HG03460 (cell line): ENCODE measurements at regions not wholly inside any gene's neighbourhood (a gene's known extent, or its start where the extent isn't known, plus 50 kb on each side); places are given as distances from the start of the nearest gene placed in this dataset.
"Not testable (repeated sequence)": the region's sequence is repeated elsewhere in the genome, so short reads cannot be mapped to it uniquely, and the experiment has no call there.

ENCODE experiments used
- ATAC-seq: cut with Tn5 transposase; IDR thresholded peaks from one replicate; pipeline ENCODE4 v1.9.1; 2021; ENCODE audit not compliant: unreplicated experiment

DNA sequence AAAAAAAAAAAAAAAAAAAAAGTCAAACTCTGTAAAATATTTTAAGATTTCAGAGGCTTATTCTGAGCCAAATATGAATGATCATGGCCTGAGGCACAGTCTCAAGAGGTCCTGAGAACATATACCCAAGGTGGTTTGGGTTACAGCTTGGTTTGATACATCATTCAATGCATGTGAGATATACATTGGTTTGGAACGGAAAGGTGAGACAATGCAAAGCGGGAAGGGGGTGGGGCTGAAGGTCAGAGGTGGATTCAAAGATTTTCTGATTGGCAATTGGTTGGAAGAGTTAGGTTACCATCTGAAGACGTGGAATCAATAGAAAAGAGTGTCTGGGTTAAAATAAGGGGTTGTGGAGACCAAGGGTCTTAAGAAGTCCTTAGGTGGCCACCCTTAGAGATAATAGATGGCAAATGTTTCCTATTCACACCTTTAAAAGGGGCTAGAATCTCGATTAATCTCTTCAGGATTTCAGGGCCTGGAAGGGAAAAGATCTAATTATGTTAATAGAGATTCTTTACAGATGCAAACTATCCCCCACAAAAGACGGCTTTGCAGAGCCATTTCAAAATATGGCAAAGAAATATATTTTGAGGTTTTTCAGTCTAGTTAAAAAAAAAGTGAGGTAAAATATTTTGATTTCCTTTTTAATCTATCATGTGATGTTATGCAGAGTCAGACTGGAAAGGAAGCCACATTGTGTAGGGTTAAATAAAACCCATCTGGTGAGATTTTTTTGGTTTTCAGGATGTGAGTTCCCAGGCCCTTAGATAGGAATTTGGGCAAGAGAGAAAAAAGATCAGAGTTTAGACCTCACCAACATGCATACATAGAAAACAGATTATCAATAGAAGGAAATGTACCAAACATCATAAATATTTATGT lies 173.8 kb upstream of the CNOT2 start:
- no peak for ATAC-seq

DNA sequence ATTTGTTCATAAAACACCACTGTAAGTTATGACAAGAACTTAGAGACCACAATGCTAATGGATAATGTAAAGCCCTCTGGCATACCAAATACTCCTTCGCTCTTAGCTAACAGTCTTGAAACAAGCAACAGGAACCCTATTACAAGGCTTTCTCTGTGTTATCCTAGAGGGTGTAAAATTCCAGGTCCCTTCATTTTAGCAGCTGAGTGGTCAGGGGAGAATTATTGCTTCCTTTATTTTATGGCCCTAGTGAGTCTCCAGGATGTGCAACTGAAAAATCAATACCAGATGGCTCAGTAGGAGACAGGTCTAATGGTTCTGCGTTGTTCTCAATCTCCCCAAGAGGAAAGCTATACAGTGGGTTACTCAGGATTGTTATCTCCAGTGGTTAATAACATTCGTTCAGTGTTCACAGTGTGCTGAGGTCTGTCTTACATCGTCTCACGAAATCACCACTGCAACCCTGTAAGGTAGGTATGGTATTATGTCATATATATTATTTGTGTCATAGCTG lies 172.7 kb upstream of the CNOT2 start:
- no peak for ATAC-seq

- no peak for ATAC-seq
Measured at GRCh38 chr12:70074510-70074909, 168.7 kb upstream of the CNOT2 start.

- no peak for ATAC-seq
Measured at GRCh38 chr12:70077441-70077840, 165.8 kb upstream of the CNOT2 start.

- no peak for ATAC-seq
Measured at GRCh38 chr12:70078161-70078560, 165.1 kb upstream of the CNOT2 start.

DNA sequence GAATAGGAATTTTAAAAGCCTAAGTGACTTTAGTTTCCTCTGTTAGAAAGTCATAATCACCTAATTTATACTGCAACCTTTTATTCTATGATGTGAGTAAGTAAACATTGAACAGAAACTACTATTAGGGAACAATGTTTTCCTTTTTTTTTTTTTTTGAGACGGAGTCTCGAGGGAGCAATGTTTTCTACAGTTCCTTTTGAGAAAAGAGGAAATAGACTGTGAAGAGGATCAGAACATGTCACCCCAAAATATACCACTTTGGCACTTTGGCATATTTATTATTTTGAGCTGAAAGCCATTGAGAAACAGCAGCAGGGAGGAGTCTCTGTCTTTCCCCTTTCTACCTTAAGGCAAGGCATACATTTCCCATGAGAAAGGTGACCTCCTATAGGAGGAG lies 162.7 kb upstream of the CNOT2 start:
- ATAC-seq: no peak

- ATAC-seq: no peak
Measured at GRCh38 chr12:70082997-70083676, 160.1 kb upstream of the CNOT2 start.

DNA sequence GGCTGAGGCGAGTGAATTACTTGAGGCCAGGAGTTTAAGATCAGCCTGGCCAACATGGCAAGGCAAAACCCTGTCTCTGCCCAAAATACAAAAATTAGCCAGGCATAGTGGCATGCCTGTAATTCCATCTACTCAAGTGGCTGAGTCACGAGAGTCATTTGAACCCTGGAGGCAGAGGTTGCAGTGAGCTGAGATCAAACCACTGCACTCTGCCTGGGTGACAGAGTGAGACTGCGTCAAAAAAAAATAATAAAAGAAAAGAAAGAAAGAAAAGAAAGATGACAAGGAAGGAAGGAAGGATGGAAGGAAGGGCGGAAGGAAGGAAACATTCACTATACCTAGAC lies 159.6 kb upstream of the CNOT2 start:
- no peak for ATAC-seq

- not testable (repeated sequence) for ATAC-seq
Measured at GRCh38 chr12:70086372-70086771, 156.9 kb upstream of the CNOT2 start.

- ATAC-seq: no peak
Measured at GRCh38 chr12:70091021-70091521, 152.2 kb upstream of the CNOT2 start.

DNA sequence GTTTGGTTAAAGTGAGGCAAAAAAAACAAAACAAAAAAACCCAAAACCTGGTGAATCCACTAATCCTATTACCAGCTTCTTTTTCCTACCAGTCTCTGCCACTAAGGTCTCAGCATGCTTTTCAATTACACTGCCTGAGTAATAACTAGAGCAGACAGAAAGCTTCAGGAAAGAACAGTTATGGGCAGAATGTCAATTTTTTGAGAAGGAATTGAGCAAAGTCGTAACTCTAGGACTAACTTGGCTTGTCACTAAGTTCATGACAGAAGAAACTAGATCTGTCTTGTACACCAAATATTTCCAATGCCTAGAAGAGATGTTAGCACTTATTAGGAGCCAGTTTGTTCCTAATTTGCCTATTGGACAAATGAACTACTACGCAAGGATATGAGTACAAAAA lies 148.8 kb upstream of the CNOT2 start:
- ATAC-seq: no peak

- no peak for ATAC-seq
Measured at GRCh38 chr12:70096759-70097410, 146.3 kb upstream of the CNOT2 start.

- ATAC-seq: no peak
Measured at GRCh38 chr12:70101064-70101463, 142.2 kb upstream of the CNOT2 start.

- no peak for ATAC-seq
Measured at GRCh38 chr12:70106347-70106746, 136.9 kb upstream of the CNOT2 start.

- no peak for ATAC-seq
Measured at GRCh38 chr12:70110085-70110484, 133.1 kb upstream of the CNOT2 start.

DNA sequence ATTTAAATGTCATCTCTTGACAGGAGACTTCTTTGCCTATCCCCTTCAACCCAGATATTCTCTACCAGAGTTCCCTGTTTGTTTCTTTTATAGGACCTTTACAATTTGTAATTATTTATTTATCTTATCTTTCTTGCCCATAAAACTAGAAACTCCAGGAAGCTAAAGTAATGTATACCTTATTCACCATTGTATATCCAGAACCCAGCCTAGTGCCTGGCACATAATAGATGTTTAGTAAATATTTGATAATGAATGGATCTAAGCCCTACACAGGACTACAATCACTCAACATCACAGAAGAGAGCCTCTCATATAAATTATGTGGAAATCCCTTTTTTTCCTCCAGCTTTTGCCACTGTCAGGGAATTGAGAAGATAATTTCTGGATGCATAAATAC lies 125.6 kb upstream of the CNOT2 start:
- ATAC-seq: no peak

DNA sequence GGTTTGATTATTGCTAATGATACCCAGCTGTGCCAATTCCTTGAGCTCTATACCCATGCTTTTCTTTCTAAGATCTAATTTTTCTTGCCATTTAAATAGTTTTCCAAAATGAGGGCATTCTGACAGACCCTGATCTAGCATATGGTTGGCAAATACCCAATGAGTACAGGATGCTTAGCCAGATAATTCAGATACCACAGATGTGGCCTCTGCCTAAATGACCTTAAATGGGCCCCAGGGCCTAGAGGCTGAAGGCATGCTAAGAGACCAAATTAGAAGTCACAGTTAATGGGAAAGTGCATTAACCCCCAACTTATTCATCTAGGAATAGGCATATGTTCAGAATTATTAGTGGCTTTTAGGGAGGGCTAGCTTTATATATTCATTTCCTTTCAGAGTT lies 122.3 kb upstream of the CNOT2 start:
- ATAC-seq: no peak

GRCh38 chr12:70121562-70121961 lies 121.7 kb upstream of the CNOT2 start:
- no peak for ATAC-seq

DNA sequence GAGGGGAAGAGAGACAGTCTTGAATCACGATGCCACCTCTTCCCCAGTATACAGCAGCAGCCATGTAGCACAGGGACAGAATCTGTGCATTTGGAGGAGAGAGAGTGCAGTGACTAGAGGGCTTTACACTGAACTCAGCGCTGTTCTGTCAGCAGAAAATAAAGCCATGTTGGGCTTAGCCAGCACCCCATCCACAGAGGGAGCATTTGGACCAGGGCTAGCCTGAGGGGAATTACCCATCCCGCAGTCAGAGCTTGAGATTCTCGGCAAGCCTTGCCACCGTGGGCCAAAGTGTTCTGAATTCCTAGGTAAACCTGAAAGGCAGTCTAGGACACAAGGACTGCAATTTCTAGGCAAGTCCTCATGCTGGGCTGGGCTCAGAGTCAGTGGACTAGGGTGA lies 120.4 kb upstream of the CNOT2 start:
- no peak for ATAC-seq

DNA sequence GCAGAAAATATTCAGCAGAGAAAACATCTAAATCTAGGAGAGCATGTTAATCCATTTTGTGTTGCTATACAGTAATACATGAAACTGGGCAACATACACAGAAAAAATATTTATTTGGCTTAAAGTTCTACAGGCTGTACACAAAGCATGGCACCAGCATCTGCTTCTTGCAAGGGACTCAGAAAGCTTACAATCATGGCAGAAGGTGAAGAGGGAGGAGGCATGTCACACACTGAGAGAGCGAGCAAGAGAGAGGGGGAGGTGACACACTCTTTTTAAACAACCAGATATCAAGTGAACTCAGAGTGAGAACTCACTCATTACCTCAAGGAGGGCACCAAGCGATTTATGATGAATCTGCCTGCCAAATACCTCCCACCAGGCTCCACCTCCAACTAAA lies 94.2 kb upstream of the CNOT2 start:
- ATAC-seq: no peak

DNA sequence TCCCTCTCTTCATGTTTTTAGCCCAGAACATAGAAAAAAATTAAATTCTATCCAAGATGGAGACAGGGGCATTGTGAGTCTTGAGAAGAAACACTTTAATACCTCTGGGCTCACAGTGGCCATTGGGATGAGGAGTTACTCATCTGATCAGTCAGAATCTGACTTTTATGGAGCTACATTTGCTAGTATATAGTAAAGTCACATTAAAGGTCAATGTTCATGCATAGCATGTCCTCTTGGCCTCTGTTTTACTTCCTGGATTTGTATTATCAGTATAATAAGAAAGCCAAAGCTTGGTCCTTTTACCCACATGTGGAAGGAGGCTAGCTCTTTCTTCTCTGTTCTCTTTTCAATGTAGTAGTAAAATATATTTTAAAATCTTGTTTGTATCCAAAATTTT lies 93.6 kb upstream of the CNOT2 start:
- ATAC-seq: no peak

- ATAC-seq: no peak
Measured at GRCh38 chr12:70150230-70150629, 93.0 kb upstream of the CNOT2 start.
